Esophagus muscularis mucosa (tissue), 3 donors: ENCODE measurements at regions not wholly inside any gene's neighbourhood (a gene's known extent, or its start where the extent isn't known, plus 50 kb on each side); places are given as distances from the start of the nearest gene placed in this dataset.

Experiments used
- EP300 ChIP-seq: sonication (generic); formaldehyde crosslinking; IDR thresholded peaks from one replicate; pipeline ENCODE4 v1.6.1; 2017; ENCODE audit warnings: antibody characterized with exemption
- TF ChIP-seq, protein P1 (sequence below), 3 experiments: fragments of 200-600 bp in 2 of 3; fragments of 450-650 bp in 1 of 3; sonication (generic) in 2 of 3; IDR thresholded peaks; one replicate each; pipeline ENCODE4 v1.5.1; 2017 to 2019; ENCODE audit warnings: antibody characterized with exemption in 3 of 3, mild to moderate bottlenecking in 2 of 3, moderate library complexity in 1 of 3

DNA sequence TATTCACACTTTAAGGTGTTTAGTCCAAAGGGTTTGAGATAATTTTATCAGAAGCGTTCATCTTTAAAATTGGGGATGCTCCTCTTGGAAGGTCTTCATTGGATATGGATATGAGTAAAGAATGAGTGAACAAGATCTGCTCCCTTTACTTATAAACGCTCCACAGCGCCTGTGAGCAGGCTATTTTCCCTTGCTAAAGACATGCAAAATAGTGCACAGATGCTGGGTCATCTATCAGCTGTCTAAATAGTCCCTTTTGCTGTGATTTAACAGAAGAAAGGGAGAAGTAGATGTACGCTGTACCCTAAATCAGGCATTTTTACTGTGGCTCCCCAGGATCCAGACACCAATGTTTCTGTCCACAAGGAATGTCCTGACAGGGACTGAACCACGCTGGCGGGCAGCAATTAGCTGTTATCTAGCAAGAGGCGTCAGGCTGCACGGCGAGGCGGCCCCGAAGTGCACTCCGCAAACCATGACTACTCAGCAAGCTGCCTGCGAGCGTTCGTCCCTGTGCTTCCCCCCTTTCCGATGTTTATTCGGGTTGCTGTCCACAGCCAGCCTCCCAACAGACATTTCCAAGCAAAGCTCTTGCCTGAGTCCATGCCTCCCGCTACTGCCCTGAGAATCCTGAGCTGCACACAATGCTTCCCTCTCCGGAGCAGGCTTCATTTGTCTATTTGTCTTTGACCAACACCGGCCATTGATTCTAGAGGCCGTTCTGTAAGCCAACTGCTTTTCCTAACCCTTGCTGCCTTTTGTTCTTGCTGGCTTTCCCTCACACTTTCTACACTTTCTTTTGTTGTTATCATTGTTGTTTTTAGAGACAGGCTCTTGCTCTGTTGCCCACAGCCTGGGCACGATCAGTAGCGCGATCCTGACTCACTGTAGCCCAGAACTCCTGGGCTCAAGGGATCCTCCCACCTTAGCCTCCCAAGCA, 55.7 kb upstream of the CNEP1R1 start:
- TF ChIP-seq, protein P1, sequence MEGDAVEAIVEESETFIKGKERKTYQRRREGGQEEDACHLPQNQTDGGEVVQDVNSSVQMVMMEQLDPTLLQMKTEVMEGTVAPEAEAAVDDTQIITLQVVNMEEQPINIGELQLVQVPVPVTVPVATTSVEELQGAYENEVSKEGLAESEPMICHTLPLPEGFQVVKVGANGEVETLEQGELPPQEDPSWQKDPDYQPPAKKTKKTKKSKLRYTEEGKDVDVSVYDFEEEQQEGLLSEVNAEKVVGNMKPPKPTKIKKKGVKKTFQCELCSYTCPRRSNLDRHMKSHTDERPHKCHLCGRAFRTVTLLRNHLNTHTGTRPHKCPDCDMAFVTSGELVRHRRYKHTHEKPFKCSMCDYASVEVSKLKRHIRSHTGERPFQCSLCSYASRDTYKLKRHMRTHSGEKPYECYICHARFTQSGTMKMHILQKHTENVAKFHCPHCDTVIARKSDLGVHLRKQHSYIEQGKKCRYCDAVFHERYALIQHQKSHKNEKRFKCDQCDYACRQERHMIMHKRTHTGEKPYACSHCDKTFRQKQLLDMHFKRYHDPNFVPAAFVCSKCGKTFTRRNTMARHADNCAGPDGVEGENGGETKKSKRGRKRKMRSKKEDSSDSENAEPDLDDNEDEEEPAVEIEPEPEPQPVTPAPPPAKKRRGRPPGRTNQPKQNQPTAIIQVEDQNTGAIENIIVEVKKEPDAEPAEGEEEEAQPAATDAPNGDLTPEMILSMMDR (IDR thresholded peaks at IDR 0.05) = no peak
- no peak for TF ChIP-seq EP300
